Left cardiac atrium (tissue), 4 donors: ENCODE measurements at regions not wholly inside any gene's neighbourhood (a gene's known extent, or its start where the extent isn't known, plus 50 kb on each side); places are given as distances from the start of the nearest gene placed in this dataset.
A peak's percentile ranks its signal among the peaks of the same experiment; 100 is the strongest.
"Not testable (repeated sequence)": the region's sequence is repeated elsewhere in the genome, so short reads cannot be mapped to it uniquely, and the experiment has no call there.

ENCODE experiments used
- ATAC-seq, 2 donors: fragments of 200-7000 bp; cut with Tn5 transposase; one replicate each; pipeline ENCODE4 v1.9.1; 2020; ENCODE audit warnings: mild to moderate bottlenecking in 2 of 2, moderate library complexity in 2 of 2
- DNase-seq: peaks from one replicate; pipeline ENCODE4 v3.0.0-alpha.2; 2020
- intact Hi-C, 2 donors: fragments of 100-400 bp; cut with DNase I; formaldehyde crosslinking; loops; one replicate each; pipeline versions ENCODE4 v1.14.1 to v1.15.1; 2022 to 2023
- donor health status: DM: no; HTN: yes; CAD: no.
- donor health status: DM: no; HTN: yes; CAD: no; lungs with severe emphysema.
- donor health status: DM: yes; HTN: yes; CAD: no.
- donor health status: Dilated cardiomyopathy.

GRCh38 chr12:94017247-94017646 lies 131.1 kb upstream of the PLXNC1 start:
- ATAC-seq, intact Hi-C loops, DNase-seq: not testable (repeated sequence)

DNA sequence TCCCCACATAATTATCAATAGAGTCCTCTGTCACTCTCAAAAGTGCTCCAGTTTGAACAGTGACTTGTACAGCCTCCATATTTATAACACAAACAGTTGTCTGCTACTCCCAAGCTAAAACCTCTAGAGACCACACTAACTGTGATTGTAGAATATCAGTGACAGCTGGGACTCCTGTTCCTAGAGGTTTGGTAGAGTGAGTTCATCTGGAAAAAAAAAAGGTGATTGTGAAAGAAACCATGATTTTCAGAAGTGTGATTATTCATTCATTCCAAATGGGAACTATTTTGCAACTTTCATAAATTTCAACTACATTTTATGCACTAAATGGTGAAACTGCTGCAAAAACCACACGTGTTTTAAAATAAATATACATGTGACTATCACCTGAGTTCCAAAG lies 128.0 kb upstream of the PLXNC1 start:
- DNase-seq, result no peak
- no peak for ATAC-seq
- intact Hi-C loops, result no loop called here

DNA sequence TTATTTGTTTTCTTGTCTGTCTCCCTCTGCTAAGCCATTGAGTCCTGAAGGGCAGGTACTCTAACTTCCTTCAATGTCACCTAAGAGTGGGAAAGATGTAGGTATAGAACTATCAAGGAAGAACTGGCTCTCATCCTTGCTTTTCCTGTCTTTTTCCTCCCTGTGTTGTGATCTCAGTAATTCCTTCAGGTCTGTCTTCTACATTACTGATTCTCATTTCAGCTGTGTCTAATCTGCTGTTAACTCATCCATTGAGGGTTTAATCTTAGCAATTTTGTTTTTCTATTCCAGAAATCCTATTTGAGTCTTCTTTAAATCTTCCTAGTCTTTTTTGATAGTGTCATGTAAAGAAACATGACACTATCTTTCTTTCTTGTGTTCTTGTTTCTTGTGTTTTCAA lies 124.5 kb upstream of the PLXNC1 start:
- ATAC-seq, result no peak
- DNase-seq, result no peak
- intact Hi-C loops, result no loop called here

DNA sequence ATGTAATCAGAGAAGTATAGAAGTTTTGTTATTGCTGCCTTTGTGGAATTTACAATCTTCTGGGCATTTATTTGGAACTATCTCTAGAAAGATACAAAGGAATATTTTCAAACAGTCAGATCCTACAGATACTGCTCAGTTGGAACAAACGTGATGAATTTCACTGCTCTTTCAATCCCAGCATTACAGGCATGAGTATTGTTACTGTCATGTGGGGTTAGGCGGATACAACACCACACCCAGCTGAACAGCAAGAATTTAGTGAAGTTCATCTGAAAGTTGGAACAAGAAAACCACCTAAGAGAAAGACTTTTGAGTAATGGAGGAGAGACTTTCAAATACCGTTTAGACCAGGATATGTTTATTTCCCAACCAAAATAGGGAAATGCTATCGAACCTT lies 123.3 kb upstream of the PLXNC1 start:
- DNase-seq (no peak), ATAC-seq (no peak)
- intact Hi-C loops, result no loop called here

DNA sequence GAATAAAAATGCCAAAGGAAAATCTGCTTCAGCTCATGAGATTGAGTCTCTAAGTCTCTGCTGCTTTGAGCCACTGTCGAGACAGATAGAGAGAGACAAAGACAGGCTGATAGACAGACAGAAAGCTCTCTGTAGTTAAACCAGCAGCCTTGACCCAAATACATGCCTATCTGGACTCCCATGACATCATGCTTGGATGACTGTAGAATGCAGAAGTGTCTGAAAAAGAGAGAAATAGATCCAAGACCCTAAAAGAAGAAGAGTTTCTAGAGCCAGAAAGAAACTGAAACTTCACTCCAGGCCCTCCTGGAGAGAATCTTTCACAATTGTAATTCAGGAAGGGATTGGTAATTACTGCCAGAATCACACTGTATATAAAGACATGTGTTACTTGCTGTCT lies 122.6 kb upstream of the PLXNC1 start:
- intact Hi-C loops, result no loop called here
- peak in 1 of 2 donors; percentile 25 for ATAC-seq
- DNase-seq, result no peak

DNA sequence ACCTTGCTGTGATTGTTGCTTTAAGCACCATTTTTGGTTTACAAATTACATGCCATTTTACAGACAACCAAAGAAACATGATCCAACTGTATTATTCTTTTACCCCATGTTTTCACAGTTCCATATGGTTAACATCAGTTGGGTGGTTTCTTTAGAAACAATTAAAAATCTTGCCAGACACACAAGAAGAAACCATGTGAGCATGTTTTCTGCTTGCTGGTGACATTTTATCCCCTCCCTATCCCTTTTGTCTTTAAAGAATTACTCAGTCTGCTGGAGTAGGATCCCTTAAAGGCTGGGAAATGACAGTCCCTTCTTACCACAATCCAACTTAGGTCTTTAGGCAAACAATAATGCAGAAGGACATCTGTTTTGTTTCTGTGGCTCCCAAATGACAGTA lies 121.8 kb upstream of the PLXNC1 start:
- ATAC-seq (no peak), DNase-seq (no peak)
- intact Hi-C loops, result no loop called here

GRCh38 chr12:94027561-94027960 lies 120.8 kb upstream of the PLXNC1 start:
- ATAC-seq (no peak), DNase-seq (no peak)
- intact Hi-C loops, result no loop called here

GRCh38 chr12:94031763-94032162 lies 116.6 kb upstream of the PLXNC1 start:
- intact Hi-C loops, result no loop called here
- ATAC-seq (no peak), DNase-seq (no peak)

GRCh38 chr12:94032368-94032767 lies 116.0 kb upstream of the PLXNC1 start:
- DNase-seq, result no peak
- intact Hi-C loops, result no loop called here
- no peak for ATAC-seq

GRCh38 chr12:94033101-94033500 lies 115.3 kb upstream of the PLXNC1 start:
- intact Hi-C loops, result no loop called here
- DNase-seq (no peak), ATAC-seq (no peak)

GRCh38 chr12:94033784-94034183 lies 114.6 kb upstream of the PLXNC1 start:
- DNase-seq, result no peak
- intact Hi-C loops, result no loop called here
- no peak for ATAC-seq

- intact Hi-C loops, result no loop called here
- ATAC-seq (peak; percentile 74 to 87), DNase-seq (peak; percentile 33)
Observed at GRCh38 chr12:94037444-94037843, 110.9 kb upstream of the PLXNC1 start.

- DNase-seq (no peak), ATAC-seq (no peak)
- intact Hi-C loops, result no loop called here
Observed at GRCh38 chr12:94038605-94039004, 109.8 kb upstream of the PLXNC1 start.

- ATAC-seq (no peak), DNase-seq (no peak)
- intact Hi-C loops, result no loop called here
Observed at GRCh38 chr12:94039199-94039840, 109.1 kb upstream of the PLXNC1 start.

DNA sequence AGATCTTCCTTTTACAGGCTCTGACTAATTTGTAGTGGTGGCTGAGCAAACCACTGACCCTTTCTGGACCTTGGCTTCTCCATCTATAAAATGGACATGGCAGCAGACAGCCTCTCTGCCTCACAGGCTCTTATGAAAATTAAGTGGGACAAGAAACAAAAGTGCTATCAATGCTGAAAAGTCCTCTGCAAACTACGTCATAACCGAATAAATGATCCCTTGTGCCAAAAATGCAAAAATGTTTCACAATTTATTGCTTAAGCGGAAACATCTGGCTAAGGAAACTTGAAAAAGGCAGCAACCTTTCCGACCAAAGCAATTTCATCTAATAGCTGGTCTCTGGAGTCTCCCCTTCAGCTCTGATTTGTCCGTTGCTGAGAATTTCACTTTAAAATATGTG lies 108.5 kb upstream of the PLXNC1 start:
- intact Hi-C loops, result no loop called here
- no peak for DNase-seq
- ATAC-seq, result peak; percentile 12 to 55

GRCh38 chr12:94041850-94042249 lies 106.5 kb upstream of the PLXNC1 start:
- ATAC-seq (no peak), DNase-seq (no peak)
- intact Hi-C loops, result no loop called here

- intact Hi-C loops, result no loop called here
- no peak for ATAC-seq
- DNase-seq, result no peak
Observed at GRCh38 chr12:94042321-94042720, 106.1 kb upstream of the PLXNC1 start.

DNA sequence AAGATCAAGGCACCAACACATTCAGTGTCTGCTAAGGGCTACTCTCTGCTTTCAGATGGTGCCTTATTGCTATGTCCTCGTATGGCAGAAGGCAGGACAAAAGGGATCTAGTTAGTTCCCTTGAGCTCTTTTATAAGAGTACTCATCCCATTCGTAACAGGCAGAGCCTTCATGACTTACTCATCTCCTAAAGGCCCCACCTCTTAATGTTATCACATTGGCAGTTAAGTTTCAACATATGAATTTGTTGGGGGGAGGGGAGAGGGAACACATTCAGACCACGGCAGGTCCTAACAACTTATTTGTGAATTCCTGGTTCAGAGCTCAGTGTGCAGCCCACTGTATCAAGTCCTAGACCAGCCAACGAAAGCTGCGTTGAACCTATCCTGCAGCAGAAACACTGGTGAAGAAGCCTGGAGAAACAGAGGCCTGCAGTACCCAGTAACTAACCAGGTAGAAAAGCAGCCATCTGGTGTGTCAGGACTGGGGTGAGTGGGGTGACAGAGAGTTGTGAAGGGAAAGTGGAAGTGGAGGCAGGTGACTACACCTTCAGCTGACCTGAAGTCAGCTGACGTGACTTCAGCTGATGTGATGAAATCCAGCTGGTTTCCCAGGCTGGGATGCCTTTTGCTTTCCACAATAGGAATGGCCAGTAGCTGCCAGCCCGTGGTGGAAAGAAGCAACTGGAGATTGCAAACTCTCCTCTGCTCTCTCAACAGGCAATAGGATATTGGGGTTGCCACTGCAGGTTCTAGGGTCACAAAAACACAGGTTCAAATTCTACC lies 101.6 kb upstream of the PLXNC1 start:
- DNase-seq, result no peak
- ATAC-seq, result peak in 1 of 2 donors; percentile 18

DNA sequence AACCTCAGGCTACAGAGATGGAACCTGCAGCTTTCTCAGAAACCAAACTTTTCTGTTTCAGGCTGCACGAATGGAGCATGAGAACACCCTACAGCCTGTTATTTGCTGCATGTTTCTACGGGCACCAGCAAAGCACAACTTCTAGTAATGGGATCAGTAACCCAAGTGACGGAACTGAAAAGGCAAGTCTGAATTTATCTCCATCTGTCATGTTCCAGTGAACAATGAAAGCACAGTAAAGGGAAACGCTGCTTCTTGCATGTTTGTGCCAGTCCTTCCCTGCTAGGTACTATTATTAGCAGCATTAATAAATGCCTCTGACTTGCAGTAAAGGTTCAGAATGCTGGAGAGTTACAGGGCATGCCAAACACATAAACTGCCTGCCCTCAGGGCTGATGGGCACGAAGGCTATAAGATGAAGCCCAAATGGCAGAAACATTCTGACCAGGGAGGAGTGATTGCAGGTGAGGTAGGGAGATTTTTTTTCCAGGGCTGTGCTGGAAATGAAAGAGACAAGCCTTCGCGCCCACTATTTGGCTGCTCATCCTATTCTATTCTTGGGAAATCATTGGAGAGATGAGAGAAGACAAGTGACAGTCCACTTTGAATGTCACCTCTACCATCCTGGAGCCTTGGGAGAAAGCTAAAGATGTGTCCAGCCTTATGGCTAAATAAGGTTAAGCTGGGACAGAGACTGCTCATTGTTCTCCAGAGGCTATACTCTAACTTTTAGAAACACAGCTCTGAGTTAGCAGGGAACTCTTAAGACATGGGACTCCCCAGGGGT lies 100.4 kb upstream of the PLXNC1 start:
- intact Hi-C loops, result no loop called here
- no peak for DNase-seq
- peak; percentile 75 for ATAC-seq

More for the DNA sequence above, 101.6 kb upstream of the PLXNC1 start:
- intact Hi-C loops, result no loop called here

GRCh38 chr12:94048757-94049156 lies 99.6 kb upstream of the PLXNC1 start:
- intact Hi-C loops, result no loop called here
- DNase-seq (no peak), ATAC-seq (no peak)
